Panc1 (cell line): ENCODE measurements at regions not wholly inside any gene's neighbourhood (a gene's known extent, or its start where the extent isn't known, plus 50 kb on each side); places are given as distances from the start of the nearest gene placed in this dataset.

Experiments
- CTCF ChIP-seq: fragments of 450-650 bp; IDR thresholded peaks from 2 replicates; pipeline ENCODE4 v1.5.1; 2017; ENCODE audit warnings: mild to moderate bottlenecking
- POLR2AphosphoS5 ChIP-seq: IDR thresholded peaks from 2 replicates; pipeline ENCODE4 v1.6.1; 2012; ENCODE audit warnings: mild to moderate bottlenecking, low read depth, low read length, moderate library complexity
- SIN3A ChIP-seq: IDR thresholded peaks from 2 replicates; pipeline ENCODE4 v1.6.1; 2012; ENCODE audit warnings: low read depth, mild to moderate bottlenecking, low read length, moderate library complexity, borderline replicate concordance; ENCODE audit not compliant: insufficient read depth
- TCF7L2 ChIP-seq: IDR thresholded peaks from 2 replicates; pipeline ENCODE4 v1.6.1; 2011; ENCODE audit warnings: mild to moderate bottlenecking, low read depth, low read length, inconsistent platforms
- TF ChIP-seq, protein P1 (sequence below), 2 experiments: IDR thresholded peaks; 2 replicates each; pipeline ENCODE4 v1.6.1; 2011 to 2012; ENCODE audit warnings: low read depth in 2 of 2, control low read depth in 1 of 2, low read length in 1 of 2, mild to moderate bottlenecking in 1 of 2, moderate library complexity in 1 of 2; ENCODE audit not compliant: insufficient read depth in 1 of 2

- TF ChIP-seq CTCF (no peak), SIN3A (no peak), POLR2AphosphoS5 (no peak), TCF7L2 (no peak)
- TF ChIP-seq, protein P1, sequence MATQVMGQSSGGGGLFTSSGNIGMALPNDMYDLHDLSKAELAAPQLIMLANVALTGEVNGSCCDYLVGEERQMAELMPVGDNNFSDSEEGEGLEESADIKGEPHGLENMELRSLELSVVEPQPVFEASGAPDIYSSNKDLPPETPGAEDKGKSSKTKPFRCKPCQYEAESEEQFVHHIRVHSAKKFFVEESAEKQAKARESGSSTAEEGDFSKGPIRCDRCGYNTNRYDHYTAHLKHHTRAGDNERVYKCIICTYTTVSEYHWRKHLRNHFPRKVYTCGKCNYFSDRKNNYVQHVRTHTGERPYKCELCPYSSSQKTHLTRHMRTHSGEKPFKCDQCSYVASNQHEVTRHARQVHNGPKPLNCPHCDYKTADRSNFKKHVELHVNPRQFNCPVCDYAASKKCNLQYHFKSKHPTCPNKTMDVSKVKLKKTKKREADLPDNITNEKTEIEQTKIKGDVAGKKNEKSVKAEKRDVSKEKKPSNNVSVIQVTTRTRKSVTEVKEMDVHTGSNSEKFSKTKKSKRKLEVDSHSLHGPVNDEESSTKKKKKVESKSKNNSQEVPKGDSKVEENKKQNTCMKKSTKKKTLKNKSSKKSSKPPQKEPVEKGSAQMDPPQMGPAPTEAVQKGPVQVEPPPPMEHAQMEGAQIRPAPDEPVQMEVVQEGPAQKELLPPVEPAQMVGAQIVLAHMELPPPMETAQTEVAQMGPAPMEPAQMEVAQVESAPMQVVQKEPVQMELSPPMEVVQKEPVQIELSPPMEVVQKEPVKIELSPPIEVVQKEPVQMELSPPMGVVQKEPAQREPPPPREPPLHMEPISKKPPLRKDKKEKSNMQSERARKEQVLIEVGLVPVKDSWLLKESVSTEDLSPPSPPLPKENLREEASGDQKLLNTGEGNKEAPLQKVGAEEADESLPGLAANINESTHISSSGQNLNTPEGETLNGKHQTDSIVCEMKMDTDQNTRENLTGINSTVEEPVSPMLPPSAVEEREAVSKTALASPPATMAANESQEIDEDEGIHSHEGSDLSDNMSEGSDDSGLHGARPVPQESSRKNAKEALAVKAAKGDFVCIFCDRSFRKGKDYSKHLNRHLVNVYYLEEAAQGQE (IDR thresholded peaks at IDR 0.05; ENCODE audit: insufficient read depth in 1 of 2, low read depth in 2 of 2, low read length in 1 of 2) = no peak
These were observed 58.0 kb upstream of the SPATA31C2 start for GRCh38 chr9:88196142-88196790.
